A549 (cell line): ENCODE measurements at regions not wholly inside any gene's neighbourhood (a gene's known extent, or its start where the extent isn't known, plus 50 kb on each side); places are given as distances from the start of the nearest gene placed in this dataset.
A peak's percentile ranks its signal among the peaks of the same experiment; 100 is the strongest.

Source experiments
- ATAC-seq, 2 experiments: fragments of 200-7000 bp in 1 of 2; fragments of >200 bp in 1 of 2; cut with Nextera tagmentation in 1 of 2; cut with Tn5 transposase in 1 of 2; 3 replicates each; pipeline versions ENCODE4 v1.8.0 to v1.9.1; 2018 to 2020; ENCODE audit warnings: mild to moderate bottlenecking in 1 of 2, moderate library complexity in 1 of 2
- CTCF ChIA-PET: fragments of 300-600 bp; sonication (Branson Sonifier 250); formaldehyde crosslinking; extraction: SDS; loops from one replicate; lab custom pipeline; 2021; ENCODE audit warnings: antibody characterized with exemption, inconsistent platforms; lab: Yijun Ruan, JAX
- POLR2A ChIA-PET: fragments of 350-600 bp; formaldehyde crosslinking; extraction: SDS; loops from one replicate; lab custom pipeline; 2021; ENCODE audit warnings: antibody characterized with exemption, inconsistent platforms; lab: Yijun Ruan, JAX
- DNase-seq, 2 experiments: peaks; one replicate each; pipeline versions ENCODE4 v3.0.0 to v3.0.0-alpha.2; 2011 to 2016; ENCODE audit warnings: low read depth in 1 of 2, low spot score in 1 of 2
- FAIRE-seq: peaks from 2 replicates; lab custom pipeline; 2011; peaks lifted over from hg19 to GRCh38; lab: Jason Lieb, UNC
- H3K27ac ChIP-seq, 2 experiments: fragments of >200 bp; sonication (Bioruptor Twin); formaldehyde crosslinking; 3 replicates each; pipeline ENCODE4 v1.5.1; 2016 to 2017
- H3K4me1 ChIP-seq: fragments of >200 bp; sonication (Bioruptor Twin); formaldehyde crosslinking; 3 replicates; pipeline ENCODE4 v1.6.1; 2016
- H3K4me2 ChIP-seq: fragments of >200 bp; sonication (Bioruptor Twin); formaldehyde crosslinking; 3 replicates; pipeline ENCODE4 v1.6.1; 2016
- H3K4me3 ChIP-seq: fragments of >200 bp; sonication (Bioruptor Twin); formaldehyde crosslinking; 3 replicates; pipeline ENCODE4 v1.5.1; 2016
- H3K9me3 ChIP-seq: fragments of >200 bp; sonication (Bioruptor Twin); formaldehyde crosslinking; 3 replicates; pipeline ENCODE4 v1.6.1; 2016
- BHLHE40 ChIP-seq: IDR thresholded peaks from 2 replicates; pipeline ENCODE4 v1.6.1; 2012; ENCODE audit warnings: low read depth, low read length, inconsistent platforms
- CBX8 ChIP-seq: fragments of 200-600 bp; sonication (generic); IDR thresholded peaks from 2 replicates; pipeline ENCODE4 v1.6.1; 2016
- EHMT2 ChIP-seq: fragments of 200-600 bp; sonication (generic); IDR thresholded peaks from 2 replicates; pipeline ENCODE4 v1.6.1; 2016; ENCODE audit warnings: antibody characterized with exemption, low read depth, mild to moderate bottlenecking, moderate library complexity
- EP300 ChIP-seq, 2 experiments: fragments of >200 bp; sonication (Bioruptor Twin); formaldehyde crosslinking; IDR thresholded peaks; 2 replicates in 1 of 2; 3 replicates in 1 of 2; pipeline ENCODE4 v1.6.1; 2016 to 2017
- FOSL2 ChIP-seq, 2 experiments: fragments of 450-650 bp in 1 of 2; fragments of >200 bp in 1 of 2; sonication (Bioruptor Twin) in 1 of 2; formaldehyde crosslinking; IDR thresholded peaks; 2 replicates each; pipeline versions ENCODE4 v1.5.0 to v1.6.1; 2016 to 2020; ENCODE audit warnings: mild to moderate bottlenecking in 1 of 2, moderate library complexity in 1 of 2
- HDAC2 ChIP-seq: fragments of 200-600 bp; sonication (generic); IDR thresholded peaks from 2 replicates; pipeline ENCODE4 v1.6.1; 2016
- JUNB ChIP-seq: fragments of >200 bp; sonication (Bioruptor Twin); formaldehyde crosslinking; IDR thresholded peaks from 2 replicates; pipeline ENCODE4 v1.6.1; 2016
- MAFK ChIP-seq: fragments of 450-650 bp; IDR thresholded peaks from 2 replicates; pipeline ENCODE4 v1.6.1; 2014; ENCODE audit not compliant: partially characterized antibody
- MAZ ChIP-seq: fragments of 150-350 bp; IDR thresholded peaks from 2 replicates; pipeline ENCODE4 v1.6.1; 2014; ENCODE audit warnings: antibody characterized with exemption, low read depth, low read length, borderline replicate concordance
- RAD21 ChIP-seq, 2 experiments: fragments of >200 bp in 1 of 2; sonication (Bioruptor Twin) in 1 of 2; formaldehyde crosslinking in 1 of 2; IDR thresholded peaks in 1 of 2; conservative IDR thresholded peaks in 1 of 2; 2 replicates in 1 of 2; 3 replicates in 1 of 2; pipeline ENCODE4 v1.6.1; 2012 to 2018; ENCODE audit warnings: inconsistent platforms in 1 of 2
- SMC3 ChIP-seq: fragments of >200 bp; sonication (Bioruptor Twin); formaldehyde crosslinking; IDR thresholded peaks from 3 replicates; pipeline ENCODE4 v1.6.1; 2018; ENCODE audit warnings: inconsistent platforms
- ZC3H11A ChIP-seq: fragments of 450-650 bp; IDR thresholded peaks from 2 replicates; pipeline ENCODE4 v1.6.1; 2014; ENCODE audit warnings: antibody characterized with exemption, mild to moderate bottlenecking
- WGBS: methylation state at CpG from one replicate; pipeline ENCODE4 v1.1.6; 2017; ENCODE audit errors: missing lambda C conversion rate; 5-methylcytosine and 5-hydroxymethylcytosine counted together
- TF ChIP-seq, protein P1 (sequence below): IDR thresholded peaks from 2 replicates; pipeline ENCODE4 v1.6.1; 2012
- TF ChIP-seq, protein P2 (sequence below): IDR thresholded peaks from 2 replicates; pipeline ENCODE4 v1.6.1; 2012
- TF ChIP-seq, protein P3 (sequence below): fragments of >200 bp; sonication (Bioruptor Twin); formaldehyde crosslinking; IDR thresholded peaks from 3 replicates; pipeline ENCODE4 v1.5.1; 2016
- TF ChIP-seq, protein P4 (sequence below): fragments of 150-350 bp; IDR thresholded peaks from 2 replicates; pipeline ENCODE4 v1.6.1; 2014; ENCODE audit warnings: low read depth, mild to moderate bottlenecking, low read length

DNA sequence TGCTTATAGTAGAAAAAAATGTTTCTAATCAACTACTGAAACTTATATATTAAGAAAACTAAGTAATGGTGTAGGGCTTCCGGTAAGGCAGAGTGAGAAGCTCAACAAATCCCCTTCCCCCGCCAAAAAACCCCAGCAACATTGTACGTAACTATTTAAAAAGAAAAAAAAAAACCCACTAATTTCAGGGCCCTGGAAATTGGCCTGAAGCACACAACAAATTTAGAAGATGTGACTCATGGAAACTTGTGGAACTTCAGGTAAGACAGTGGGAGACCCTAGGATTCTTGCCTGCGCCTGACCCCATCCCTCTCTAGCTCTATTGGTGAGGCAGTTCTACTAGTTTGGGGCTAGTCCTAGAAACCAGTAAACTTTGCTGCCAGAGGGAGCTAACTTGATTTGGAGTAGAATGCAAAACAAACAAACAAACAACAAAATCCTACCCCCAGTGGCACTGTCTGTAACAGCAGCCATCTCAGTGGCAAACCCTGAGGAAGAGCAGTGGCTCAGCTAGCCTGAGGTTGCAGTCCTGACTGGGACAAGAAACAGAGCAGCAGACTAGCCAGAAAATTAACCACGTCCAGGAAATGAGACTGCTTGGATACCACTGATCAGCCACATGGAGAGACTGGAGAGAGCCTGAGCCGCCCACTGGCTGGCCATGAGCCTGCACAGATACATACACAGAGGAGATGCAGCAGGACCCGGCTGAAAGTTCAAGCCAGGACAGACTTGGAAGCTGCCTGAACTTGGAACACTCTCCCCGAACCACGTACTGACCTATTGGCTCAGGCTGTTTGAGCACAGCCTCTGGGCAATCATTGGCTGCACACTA, 135.1 kb downstream of the TBXT start:
- 20% methylated on average over 9 of the region's 9 CpGs for WGBS
- Histone ChIP-seq H3K4me2 (peak overlapping the region; percentile 73), H3K4me3 (0 out of 3 replicates have a peak overlapping the region, but pooled peaks have one; percentile 4), H3K4me1 (peaks cover 38% of the 10 kb centered on the region), H3K9me3 (no peaks in the 10 kb centered on the region; the same call in 2 of the 3 replicates), H3K27ac (peak overlapping the region; percentile 79 to 83)
- CTCF ChIA-PET: interaction anchor here (1.1 to 3.1 kb wide), 2 partner anchors 47 to 65 kb away, joined by 3 to 17 read pairs; no protein-coding TSS in a partner anchor
- FAIRE-seq (no peak), DNase-seq (peak; percentile 33 to 89), ATAC-seq (peak; percentile 95)
- TF ChIP-seq EHMT2 (no peak), FOSL2 (IDR thresholded peaks at IDR 0.05) (no peak), FOSL2 (CRISPR knock-in tag; IDR thresholded peaks at IDR 0.05) (peak; percentile 9; the same call in 1 of the 2 replicates), MAFK (no peak), SMC3 (0 out of 3 replicates have a peak, but pooled peaks have one; percentile 17), RAD21 (conservative IDR thresholded peaks at IDR 0.05 in 1 of 2, IDR thresholded peaks at IDR 0.05 in 1 of 2) (0 out of 5 replicates have a peak, but pooled peaks of 1 of the 2 experiments have one; percentile 9), BHLHE40 (no peak)
- TF ChIP-seq, protein P1, sequence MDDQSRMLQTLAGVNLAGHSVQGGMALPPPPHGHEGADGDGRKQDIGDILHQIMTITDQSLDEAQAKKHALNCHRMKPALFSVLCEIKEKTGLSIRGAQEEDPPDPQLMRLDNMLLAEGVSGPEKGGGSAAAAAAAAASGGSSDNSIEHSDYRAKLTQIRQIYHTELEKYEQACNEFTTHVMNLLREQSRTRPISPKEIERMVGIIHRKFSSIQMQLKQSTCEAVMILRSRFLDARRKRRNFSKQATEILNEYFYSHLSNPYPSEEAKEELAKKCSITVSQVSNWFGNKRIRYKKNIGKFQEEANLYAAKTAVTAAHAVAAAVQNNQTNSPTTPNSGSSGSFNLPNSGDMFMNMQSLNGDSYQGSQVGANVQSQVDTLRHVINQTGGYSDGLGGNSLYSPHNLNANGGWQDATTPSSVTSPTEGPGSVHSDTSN: no peak
- TF ChIP-seq, protein P2, sequence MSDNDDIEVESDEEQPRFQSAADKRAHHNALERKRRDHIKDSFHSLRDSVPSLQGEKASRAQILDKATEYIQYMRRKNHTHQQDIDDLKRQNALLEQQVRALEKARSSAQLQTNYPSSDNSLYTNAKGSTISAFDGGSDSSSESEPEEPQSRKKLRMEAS: peak; percentile 50; the same call in 1 of the 2 replicates
- TF ChIP-seq, protein P3, sequence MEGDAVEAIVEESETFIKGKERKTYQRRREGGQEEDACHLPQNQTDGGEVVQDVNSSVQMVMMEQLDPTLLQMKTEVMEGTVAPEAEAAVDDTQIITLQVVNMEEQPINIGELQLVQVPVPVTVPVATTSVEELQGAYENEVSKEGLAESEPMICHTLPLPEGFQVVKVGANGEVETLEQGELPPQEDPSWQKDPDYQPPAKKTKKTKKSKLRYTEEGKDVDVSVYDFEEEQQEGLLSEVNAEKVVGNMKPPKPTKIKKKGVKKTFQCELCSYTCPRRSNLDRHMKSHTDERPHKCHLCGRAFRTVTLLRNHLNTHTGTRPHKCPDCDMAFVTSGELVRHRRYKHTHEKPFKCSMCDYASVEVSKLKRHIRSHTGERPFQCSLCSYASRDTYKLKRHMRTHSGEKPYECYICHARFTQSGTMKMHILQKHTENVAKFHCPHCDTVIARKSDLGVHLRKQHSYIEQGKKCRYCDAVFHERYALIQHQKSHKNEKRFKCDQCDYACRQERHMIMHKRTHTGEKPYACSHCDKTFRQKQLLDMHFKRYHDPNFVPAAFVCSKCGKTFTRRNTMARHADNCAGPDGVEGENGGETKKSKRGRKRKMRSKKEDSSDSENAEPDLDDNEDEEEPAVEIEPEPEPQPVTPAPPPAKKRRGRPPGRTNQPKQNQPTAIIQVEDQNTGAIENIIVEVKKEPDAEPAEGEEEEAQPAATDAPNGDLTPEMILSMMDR: no peak
- POLR2A ChIA-PET: no interaction called here

DNA sequence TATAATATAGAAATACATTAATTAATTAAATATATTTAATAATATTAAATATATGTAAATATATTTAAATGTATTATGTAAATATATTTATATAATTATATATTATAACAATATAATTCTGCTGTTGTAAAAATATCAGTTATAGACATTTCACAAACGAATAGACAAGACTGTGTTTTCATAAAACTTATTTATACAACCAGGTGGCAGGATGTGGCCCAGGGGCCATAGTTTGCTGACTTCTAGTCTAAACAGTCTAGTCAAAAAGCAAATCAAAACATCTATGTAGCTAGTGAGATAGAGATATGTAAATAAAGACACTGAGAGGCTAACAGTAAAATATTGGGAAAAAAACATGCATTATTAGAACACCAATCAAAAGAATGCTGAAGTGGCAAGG, 136.4 kb downstream of the TBXT start:
- no peak for TF ChIP-seq CBX8
- no peak for TF ChIP-seq EP300 (IDR thresholded peaks at IDR 0.05)
- no peak for TF ChIP-seq ZC3H11A
- TF ChIP-seq MAZ: no peak
- no peak for TF ChIP-seq HDAC2
- TF ChIP-seq SMC3: no peak
- TF ChIP-seq EHMT2: no peak
- TF ChIP-seq, all 56 proteins: peak for 0

DNA sequence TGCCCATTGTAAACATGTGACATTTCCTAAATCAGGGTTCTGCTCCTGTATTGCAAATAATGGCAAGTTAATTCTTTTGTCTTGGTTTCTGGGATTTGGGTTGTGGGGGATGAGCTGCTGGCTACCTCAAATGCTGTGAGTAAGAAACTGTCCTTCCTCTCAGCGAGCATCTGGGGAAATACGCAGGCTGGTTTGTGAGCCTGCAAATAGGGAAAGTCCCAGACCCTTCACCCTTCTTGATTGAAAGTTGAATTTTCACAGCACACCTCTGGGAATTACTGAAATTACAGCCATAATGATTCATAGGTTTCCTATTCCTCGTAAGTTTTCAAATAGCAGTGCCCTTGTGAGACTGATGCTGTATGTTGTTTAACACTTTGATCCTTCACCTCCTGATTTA, 138.1 kb downstream of the TBXT start:
- Histone ChIP-seq H3K4me1 (peaks cover 49% of the 10 kb centered on the region), H3K4me2 (peak overlapping the region; percentile 79), H3K4me3 (peak overlapping the region; percentile 3; the same call in 2 of the 3 replicates)
- peak in 1 of 2 experiments; percentile 73 for DNase-seq
- CTCF ChIA-PET: no interaction called here
- TF ChIP-seq FOSL2 (IDR thresholded peaks at IDR 0.05): no peak
- peak; percentile 56; the same call in 1 of the 2 replicates for TF ChIP-seq FOSL2 (CRISPR knock-in tag; IDR thresholded peaks at IDR 0.05)
- no peak for TF ChIP-seq JUNB
- TF ChIP-seq, protein P4, sequence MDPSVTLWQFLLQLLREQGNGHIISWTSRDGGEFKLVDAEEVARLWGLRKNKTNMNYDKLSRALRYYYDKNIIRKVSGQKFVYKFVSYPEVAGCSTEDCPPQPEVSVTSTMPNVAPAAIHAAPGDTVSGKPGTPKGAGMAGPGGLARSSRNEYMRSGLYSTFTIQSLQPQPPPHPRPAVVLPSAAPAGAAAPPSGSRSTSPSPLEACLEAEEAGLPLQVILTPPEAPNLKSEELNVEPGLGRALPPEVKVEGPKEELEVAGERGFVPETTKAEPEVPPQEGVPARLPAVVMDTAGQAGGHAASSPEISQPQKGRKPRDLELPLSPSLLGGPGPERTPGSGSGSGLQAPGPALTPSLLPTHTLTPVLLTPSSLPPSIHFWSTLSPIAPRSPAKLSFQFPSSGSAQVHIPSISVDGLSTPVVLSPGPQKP: no peak
- TF ChIP-seq HDAC2: no peak
- TF ChIP-seq, all 56 proteins: peak for 1
- WGBS: 0% methylated on average over 3 of the region's 3 CpGs
- FAIRE-seq: no peak
- POLR2A ChIA-PET: interaction anchor here (0.8 to 1.1 kb wide), 2 partner anchors 21 to 23 kb away, joined by 3 to 4 read pairs; no protein-coding TSS in a partner anchor
- peak overlapping the region; percentile 46 to 75 for H3K27ac ChIP-seq
- H3K9me3 ChIP-seq: no peaks in the 10 kb centered on the region
- ATAC-seq: peak; percentile 41 to 51; a peak in 4 of 6 replicates

More for the DNA sequence above, 136.4 kb downstream of the TBXT start:
- ChIA-PET POLR2A (no interaction called here), CTCF (interaction anchor here (3.1 kb wide), 1 partner anchor 67 kb away, joined by 17 read pairs; no protein-coding TSS in a partner anchor)
- no peak overlapping the region for H3K4me3 ChIP-seq
- WGBS: 7% methylated on average over 1 of the region's 1 CpG
- FAIRE-seq (no peak), ATAC-seq (no peak), DNase-seq (no peak)
- peaks cover 41% of the 10 kb centered on the region for H3K4me1 ChIP-seq
- peak overlapping the region in 1 of 2 experiments; percentile 0; a peak in 2 of 6 replicates for H3K27ac ChIP-seq
- no peak overlapping the region for H3K4me2 ChIP-seq
- no peaks in the 10 kb centered on the region for H3K9me3 ChIP-seq
